GM23248 (cell line): ENCODE measurements at regions not wholly inside any gene's neighbourhood (a gene's known extent, or its start where the extent isn't known, plus 50 kb on each side); places are given as distances from the start of the nearest gene placed in this dataset.

ENCODE experiments used
- EZH2 ChIP-seq: fragments of 200-600 bp; sonication (generic); IDR thresholded peaks from 2 replicates; pipeline ENCODE4 v1.6.1; 2018; ENCODE audit warnings: antibody characterized with exemption, mild to moderate bottlenecking; ENCODE audit not compliant: insufficient read depth, poor library complexity, severe bottlenecking
- EZH2phosphoT487 ChIP-seq: fragments of 200-600 bp; sonication (generic); IDR thresholded peaks from 2 replicates; pipeline ENCODE4 v1.6.1; 2018; ENCODE audit warnings: antibody characterized with exemption, moderate library complexity, mild to moderate bottlenecking, low read depth; ENCODE audit not compliant: insufficient read depth

DNA sequence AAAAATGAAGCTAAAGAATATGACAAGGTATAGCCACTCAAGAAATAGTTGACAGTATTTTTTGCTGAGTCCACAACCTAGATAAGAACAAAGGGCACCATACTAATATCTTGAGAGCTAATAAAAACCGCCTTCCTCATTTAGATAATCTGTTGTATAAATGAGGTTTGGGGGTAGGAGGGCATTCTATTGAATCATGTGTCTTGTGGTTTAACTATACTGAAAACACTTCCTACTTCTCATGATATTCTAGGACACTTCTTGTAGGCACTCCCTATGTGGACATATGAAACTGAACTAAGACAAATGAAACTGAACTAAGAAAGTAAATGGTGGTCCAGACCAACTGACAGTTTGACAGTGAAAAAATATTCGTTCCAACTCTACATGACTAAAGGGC, 1268.5 kb upstream of the C9orf72 start:
- TF ChIP-seq EZH2 (no peak), EZH2phosphoT487 (no peak)
